H1 (cell line): ENCODE measurements at regions not wholly inside any gene's neighbourhood (a gene's known extent, or its start where the extent isn't known, plus 50 kb on each side); places are given as distances from the start of the nearest gene placed in this dataset.

Experiments used
- CTCF ChIA-PET: fragments of 300-600 bp; sonication (Branson Sonifier 250); formaldehyde crosslinking; loops from one replicate; lab custom pipeline; 2021; ENCODE audit not compliant: partially characterized antibody; lab: Charles Lee
- POLR2A ChIA-PET: fragments of 300-600 bp; sonication (Branson Sonifier 250); formaldehyde crosslinking; loops from one replicate; lab custom pipeline; 2021; ENCODE audit warnings: inconsistent platforms; ENCODE audit not compliant: partially characterized antibody; lab: Charles Lee
- DNase-seq, 2 experiments: peaks; one replicate each; pipeline versions ENCODE4 v3.0.0 to v3.0.0-alpha.2; 2010 to 2022; ENCODE audit warnings: low spot score in 2 of 2, low read depth in 1 of 2, mixed read lengths in 1 of 2
- FAIRE-seq: peaks from 2 replicates; lab custom pipeline; 2011; peaks lifted over from hg19 to GRCh38; lab: Jason Lieb, UNC
- H2AFZ ChIP-seq: 2 replicates; pipeline ENCODE4 v1.8.1; 2012; ENCODE audit warnings: low read length, inconsistent platforms
- H2AK5ac ChIP-seq: 2 replicates; pipeline ENCODE4 v1.6.1; 2013; ENCODE audit warnings: low read depth, low read length
- H2BK120ac ChIP-seq: replicated peaks from 2 replicates; pipeline ENCODE3; 2013; ENCODE audit warnings: low read depth, low read length, inconsistent platforms
- H2BK12ac ChIP-seq: 2 replicates; pipeline ENCODE4 v1.6.1; 2013; ENCODE audit warnings: low read depth, low read length
- H2BK15ac ChIP-seq: 2 replicates; pipeline ENCODE4 v1.6.1; 2013; ENCODE audit warnings: low read length
- H2BK20ac ChIP-seq: 2 replicates; pipeline ENCODE4 v1.6.1; 2013; ENCODE audit warnings: low read length
- H2BK5ac ChIP-seq: 2 replicates; pipeline ENCODE4 v1.6.1; 2013; ENCODE audit warnings: low read depth, low read length
- H3K14ac ChIP-seq: 2 replicates; pipeline ENCODE4 v1.6.1; 2013; ENCODE audit warnings: inconsistent platforms; ENCODE audit not compliant: insufficient read length
- H3K18ac ChIP-seq: 2 replicates; pipeline ENCODE4 v1.6.1; 2013; ENCODE audit warnings: low read length; ENCODE audit errors: extremely low read depth
- H3K23ac ChIP-seq: 2 replicates; pipeline ENCODE4 v1.6.1; 2013; ENCODE audit warnings: inconsistent platforms; ENCODE audit not compliant: insufficient read length
- H3K23me2 ChIP-seq: 2 replicates; pipeline ENCODE4 v1.6.1; 2013; ENCODE audit warnings: low read depth, low read length
- H3K27ac ChIP-seq: 2 replicates; pipeline ENCODE4 v1.6.1; 2011; ENCODE audit warnings: low read depth, low read length, inconsistent platforms
- H3K27me3 ChIP-seq, 4 experiments: replicated peaks in 1 of 4; 1 replicate in 1 of 4; 2 replicates in 3 of 4; pipeline versions ENCODE4 v1.6.1 to v1.8.1; 2011 to 2013; ENCODE audit warnings: low read length in 3 of 4, mild to moderate bottlenecking in 3 of 4, inconsistent platforms in 2 of 4, mixed read lengths in 2 of 4, moderate library complexity in 1 of 4; ENCODE audit not compliant: control insufficient read depth in 3 of 4, insufficient read depth in 3 of 4; ENCODE audit errors: extremely low read depth in 1 of 4
- H3K36me3 ChIP-seq, 4 experiments: 2 replicates each; pipeline versions ENCODE4 v1.6.1 to v1.8.1; 2011 to 2013; ENCODE audit warnings: mild to moderate bottlenecking in 4 of 4, low read length in 3 of 4, moderate library complexity in 2 of 4, control low read depth in 1 of 4, inconsistent platforms in 1 of 4; ENCODE audit not compliant: insufficient read depth in 4 of 4, control insufficient read depth in 2 of 4
- H3K4ac ChIP-seq: replicated peaks from 2 replicates; pipeline ENCODE3; 2013; ENCODE audit warnings: low read length, low read depth, mixed read lengths, inconsistent platforms; ENCODE audit not compliant: insufficient read length
- H3K4me1 ChIP-seq, 4 experiments: replicated peaks in 1 of 4; 1 replicate in 1 of 4; 2 replicates in 3 of 4; pipeline versions ENCODE4 v1.6.1 to v1.8.1; 2011 to 2013; ENCODE audit warnings: low read length in 3 of 4, inconsistent platforms in 2 of 4, mixed read lengths in 1 of 4; ENCODE audit not compliant: insufficient read depth in 4 of 4, control insufficient read depth in 3 of 4
- H3K4me2 ChIP-seq, 2 experiments: 2 replicates each; pipeline versions ENCODE4 v1.6.1 to v1.8.1; 2011 to 2013; ENCODE audit warnings: low read depth in 2 of 2, low read length in 2 of 2, control low read depth in 1 of 2, inconsistent platforms in 1 of 2, mild to moderate bottlenecking in 1 of 2; ENCODE audit not compliant: insufficient read depth in 1 of 2
- H3K4me3 ChIP-seq, 4 experiments: fragments of 200-600, 300-600 bp in 1 of 4; sonication (generic), shearing (Covaris generic), sonication (Bioruptor Twin) in 1 of 4; 2 replicates each; pipeline versions ENCODE4 v1.5.1 to v1.8.1; 2011 to 2016; ENCODE audit warnings: low read length in 4 of 4, low read depth in 3 of 4, control low read depth in 2 of 4, inconsistent platforms in 2 of 4, mild to moderate bottlenecking in 2 of 4, mixed read lengths in 1 of 4, moderate library complexity in 1 of 4; ENCODE audit not compliant: insufficient read depth in 2 of 4; ENCODE audit errors: extremely low read depth in 1 of 4
- H3K56ac ChIP-seq: replicated peaks from 2 replicates; pipeline ENCODE3; 2013; ENCODE audit warnings: low read depth, mild to moderate bottlenecking, mixed read lengths, low read length, inconsistent platforms; ENCODE audit not compliant: insufficient read length
- H3K79me1 ChIP-seq: 2 replicates; pipeline ENCODE4 v1.6.1; 2013; ENCODE audit warnings: low read depth, low read length, control low read depth
- H3K79me2 ChIP-seq, 2 experiments: 2 replicates each; pipeline versions ENCODE4 v1.6.1 to v1.8.1; 2012 to 2013; ENCODE audit warnings: low read length in 2 of 2, mild to moderate bottlenecking in 2 of 2, inconsistent platforms in 1 of 2; ENCODE audit not compliant: insufficient read depth in 2 of 2, control insufficient read depth in 1 of 2
- H3K9ac ChIP-seq, 4 experiments: replicated peaks in 1 of 4; 1 replicate in 1 of 4; 2 replicates in 3 of 4; pipeline versions ENCODE4 v1.6.1 to v1.8.1; 2011 to 2013; ENCODE audit warnings: low read depth in 3 of 4, low read length in 3 of 4, control low read depth in 2 of 4, mild to moderate bottlenecking in 2 of 4, moderate library complexity in 2 of 4, inconsistent platforms in 1 of 4; ENCODE audit errors: extremely low read depth in 1 of 4
- H3K9me3 ChIP-seq, 2 experiments: 2 replicates each; pipeline versions ENCODE4 v1.6.1 to v1.8.1; 2012 to 2013; ENCODE audit warnings: mild to moderate bottlenecking in 2 of 2, moderate library complexity in 2 of 2, control low read depth in 1 of 2, inconsistent platforms in 1 of 2, low read depth in 1 of 2, low read length in 1 of 2, mixed read lengths in 1 of 2; ENCODE audit not compliant: insufficient read depth in 2 of 2
- H4K20me1 ChIP-seq, 2 experiments: replicated peaks in 1 of 2; 2 replicates each; pipeline versions ENCODE3 to v1.8.1; 2011 to 2013; ENCODE audit warnings: inconsistent platforms in 2 of 2, low read length in 2 of 2, mild to moderate bottlenecking in 1 of 2; ENCODE audit not compliant: insufficient read depth in 2 of 2, control insufficient read depth in 1 of 2
- H4K5ac ChIP-seq: 2 replicates; pipeline ENCODE4 v1.6.1; 2013; ENCODE audit warnings: low read length, low read depth, mixed read lengths, inconsistent platforms; ENCODE audit not compliant: insufficient read length
- H4K8ac ChIP-seq: 2 replicates; pipeline ENCODE4 v1.8.0; 2013; ENCODE audit warnings: mild to moderate bottlenecking, moderate library complexity, low read length, inconsistent platforms; ENCODE audit not compliant: insufficient read depth; ENCODE audit errors: extremely low read depth
- H4K91ac ChIP-seq: replicated peaks from 2 replicates; pipeline ENCODE3; 2013; ENCODE audit warnings: low read length, mixed read lengths, inconsistent platforms; ENCODE audit not compliant: insufficient read length
- CHD1 ChIP-seq: IDR thresholded peaks from 2 replicates; pipeline ENCODE4 v1.6.1; 2012; ENCODE audit warnings: low read depth, low read length, improper control_type of control experiment
- E2F6 ChIP-seq: IDR thresholded peaks from 2 replicates; pipeline ENCODE4 v1.6.1; 2012; ENCODE audit warnings: inconsistent platforms
- GTF2F1 ChIP-seq: IDR thresholded peaks from 2 replicates; pipeline ENCODE4 v1.6.1; 2012; ENCODE audit warnings: low read depth, low read length, improper control_type of control experiment, borderline replicate concordance
- HDAC2 ChIP-seq, 2 experiments: fragments of 300-600 bp in 1 of 2; sonication (generic) in 1 of 2; IDR thresholded peaks; 2 replicates each; pipeline ENCODE4 v1.6.1; 2011 to 2012; ENCODE audit warnings: low read depth in 2 of 2, low read length in 2 of 2, mild to moderate bottlenecking in 2 of 2, moderate library complexity in 2 of 2, borderline replicate concordance in 1 of 2, inconsistent platforms in 1 of 2
- JUND ChIP-seq: IDR thresholded peaks from 2 replicates; pipeline ENCODE4 v1.6.1; 2011; ENCODE audit warnings: mild to moderate bottlenecking, improper control_type of control experiment, low read length
- RBBP5 ChIP-seq: IDR thresholded peaks from 2 replicates; pipeline ENCODE4 v1.7.1; 2012; ENCODE audit warnings: low read depth, mild to moderate bottlenecking, inconsistent platforms, low read length, moderate library complexity, borderline replicate concordance
- RNF2 ChIP-seq: fragments of 200-900, 300-1000 bp; sonication (generic); IDR thresholded peaks from 2 replicates; pipeline ENCODE4 v1.7.1; 2016; ENCODE audit warnings: borderline replicate concordance, low read depth, mild to moderate bottlenecking, antibody characterized with exemption, low read length; ENCODE audit not compliant: poor library complexity, severe bottlenecking; ENCODE audit errors: missing control alignments
- SUZ12 ChIP-seq: fragments of 200-600 bp; sonication (generic); IDR thresholded peaks from 2 replicates; pipeline ENCODE4 v1.6.1; 2012; ENCODE audit warnings: mild to moderate bottlenecking, inconsistent platforms, low read length, moderate library complexity, mixed read lengths
- USF2 ChIP-seq: IDR thresholded peaks from 2 replicates; pipeline ENCODE4 v1.6.1; 2011; ENCODE audit warnings: low read length, improper control_type of control experiment
- ZNF274 ChIP-seq: IDR thresholded peaks from 2 replicates; pipeline ENCODE4 v1.7.0; 2012; ENCODE audit warnings: low read length, borderline replicate concordance; ENCODE audit errors: extremely low read depth
- WGBS, 2 experiments: shearing (Covaris generic) in 1 of 2; methylation state at CpG; one replicate each; pipeline versions ENCODE4 v1.1.6 to v1.1.7; 2013 to 2015; ENCODE audit warnings: low lambda C conversion rate in 2 of 2, mixed read lengths in 2 of 2, inconsistent platforms in 1 of 2, low coverage in 1 of 2, missing lambda C conversion rate in 1 of 2; ENCODE audit not compliant: insufficient replicate concordance in 2 of 2, insufficient coverage in 1 of 2, insufficient read length in 1 of 2; ENCODE audit errors: extremely low coverage in 1 of 2, missing lambda C conversion rate in 1 of 2; 5-methylcytosine and 5-hydroxymethylcytosine counted together

GRCh38 chr4:183014361-183015084 lies 84.5 kb upstream of the WWC2 start:
- Histone ChIP-seq H3K4ac (no peak overlapping the region), H3K23me2 (peaks cover 3% of the 10 kb centered on the region), H2BK5ac (no peak overlapping the region), H2BK12ac (no peak overlapping the region), H3K27ac (no peak overlapping the region), H4K91ac (no peak overlapping the region), H3K9ac (no peak overlapping the region), H3K14ac (no peak overlapping the region), H3K79me2 (no peaks in the 10 kb centered on the region), H2BK120ac (no peak overlapping the region), H3K56ac (no peak overlapping the region), H2BK15ac (no peak overlapping the region), H4K20me1 (no peaks in the 10 kb centered on the region), H3K23ac (no peak overlapping the region), H3K36me3 (no peaks in the 10 kb centered on the region), H3K18ac (no peak overlapping the region), H4K8ac (no peak overlapping the region), H2AFZ (no peak overlapping the region), H3K4me1 (peaks cover 0 to 4% (median 2%) of the 10 kb centered on the region in 4 experiments; a peak in 2 of 7 replicates), H2AK5ac (no peak overlapping the region), H2BK20ac (no peak overlapping the region), H4K5ac (no peak overlapping the region), H3K4me2 (peak overlapping the region in 1 of 2 experiments; percentile 66; a peak in 1 of 4 replicates), H3K9me3 (no peaks in the 10 kb centered on the region), H3K4me3 (no peak overlapping the region), H3K79me1 (no peaks in the 10 kb centered on the region), H3K27me3 (peaks cover 0 to 2% (median 0%) of the 10 kb centered on the region in 4 experiments; a peak in 3 of 7 replicates)
- no peak for DNase-seq
- FAIRE-seq = no peak
- POLR2A ChIA-PET = interaction anchor here (0.6 to 1.1 kb wide), 2 partner anchors 83 to 344 kb away, joined by 3 read pairs; no protein-coding TSS in a partner anchor
- WGBS, 2 experiments = 92% methylated on average over 15 of the region's 15 CpGs; no CpG with 5 or more reads in 1 of the 2 experiments
- CTCF ChIA-PET = interaction anchor here (0.6 to 8.4 kb wide), 15 partner anchors 8 to 247 kb away, joined by 3 to 69 read pairs (median 5); no protein-coding TSS in a partner anchor
- TF ChIP-seq HDAC2 (IDR thresholded peaks at IDR 0.05; ENCODE audit: borderline replicate concordance in 1 of 2, low read depth in 2 of 2, low read length in 2 of 2) (no peak), RBBP5 (no peak), SUZ12 (no peak), CHD1 (no peak), RNF2 (no peak), USF2 (no peak), E2F6 (no peak), JUND (no peak), ZNF274 (no peak), GTF2F1 (no peak)
